A549 (cell line): ENCODE measurements at regions not wholly inside any gene's neighbourhood (a gene's known extent, or its start where the extent isn't known, plus 50 kb on each side); places are given as distances from the start of the nearest gene placed in this dataset.

Experiments used
- CTCF ChIP-seq: fragments of >200 bp; sonication (Bioruptor Twin); formaldehyde crosslinking; IDR thresholded peaks from 3 replicates; pipeline ENCODE4 v1.5.1; 2016
- EP300 ChIP-seq, 2 experiments: fragments of >200 bp; sonication (Bioruptor Twin); formaldehyde crosslinking; IDR thresholded peaks; 2 replicates in 1 of 2; 3 replicates in 1 of 2; pipeline ENCODE4 v1.6.1; 2016 to 2017
- JUN ChIP-seq, 2 experiments: fragments of >200 bp; sonication (Bioruptor Twin); formaldehyde crosslinking; IDR thresholded peaks; 2 replicates in 1 of 2; 3 replicates in 1 of 2; pipeline ENCODE4 v1.6.1; 2016 to 2017
- POLR2A ChIP-seq: IDR thresholded peaks from 2 replicates; pipeline ENCODE4 v1.6.1; 2012; ENCODE audit warnings: mild to moderate bottlenecking, low read length
- RCOR1 ChIP-seq: fragments of 150-350 bp; IDR thresholded peaks from 2 replicates; pipeline ENCODE4 v1.6.1; 2014; ENCODE audit warnings: antibody characterized with exemption, low read length, low read depth
- REST ChIP-seq: fragments of 200-600 bp; sonication (generic); IDR thresholded peaks from 2 replicates; pipeline ENCODE4 v1.6.1; 2016; ENCODE audit warnings: antibody characterized with exemption, mild to moderate bottlenecking, moderate library complexity
- RNF2 ChIP-seq: fragments of 200-600 bp; sonication (generic); IDR thresholded peaks from 2 replicates; pipeline ENCODE4 v1.6.1; 2016; ENCODE audit warnings: low read depth, mild to moderate bottlenecking, antibody characterized with exemption, moderate library complexity, borderline replicate concordance

GRCh38 chr13:21964686-21965085 lies 293.8 kb downstream of the FGF9 start:
- TF ChIP-seq JUN (IDR thresholded peaks at IDR 0.05) (no peak), CTCF (no peak), EP300 (IDR thresholded peaks at IDR 0.05) (no peak), POLR2A (no peak), RNF2 (no peak), REST (no peak), RCOR1 (no peak)
